ENCODE measurements at regions not wholly inside any gene's neighbourhood (a gene's known extent, or its start where the extent isn't known, plus 50 kb on each side); places are given as distances from the start of the nearest gene placed in this dataset.
"Not testable (repeated sequence)": the region's sequence is repeated elsewhere in the genome, so short reads cannot be mapped to it uniquely, and the experiment has no call there.

DNA sequence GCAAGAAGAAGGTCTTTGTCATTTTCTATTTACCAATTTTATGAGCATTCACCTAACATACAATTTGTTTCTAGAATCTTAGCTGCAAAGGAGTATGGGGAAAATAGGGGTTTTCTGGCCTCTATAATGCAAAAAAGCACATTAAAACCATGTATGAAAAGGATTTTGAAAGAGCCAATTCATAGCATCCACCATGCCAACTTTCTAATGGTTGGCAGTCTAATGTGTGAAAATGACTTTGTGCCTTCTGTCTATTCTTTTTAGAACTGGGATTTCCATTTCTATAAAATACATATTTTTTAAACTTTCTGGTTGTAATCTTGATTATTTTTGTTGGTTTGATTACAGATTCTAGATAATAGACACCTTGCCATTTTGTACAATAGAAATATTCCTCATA lies 333.7 kb upstream of the CNTN6 start:
- Histone ChIP-seq H3K4me3 (ENCODE audit: low read length, poor library complexity, severe bottlenecking) (no peak overlapping the region), H3K9me3 (ENCODE audit: insufficient read depth, low read depth, low read length) (peaks cover 14% of the 10 kb centered on the region; the same call in 1 of the 2 replicates), H3K79me2 (ENCODE audit: insufficient read depth, low read length) (no peaks in the 10 kb centered on the region), H3K36me3 (ENCODE audit: insufficient read depth, low read length) (no peaks in the 10 kb centered on the region), H3K4me2 (ENCODE audit: low read depth, low read length, poor library complexity, severe bottlenecking) (no peak overlapping the region), H3F3A (ENCODE audit: low read depth) (no peaks in the 10 kb centered on the region), H3K4me1 (ENCODE audit: insufficient read depth, low read length, poor library complexity, severe bottlenecking) (no peaks in the 10 kb centered on the region), H3K9ac (ENCODE audit: low read depth, low read length, poor library complexity, severe bottlenecking) (no peak overlapping the region), H2AFZ (ENCODE audit: low read length) (no peak overlapping the region), H3K27me3 (ENCODE audit: insufficient read depth, low read length, poor library complexity, severe bottlenecking) (no peaks in the 10 kb centered on the region), H4K20me1 (ENCODE audit: insufficient read depth, low read length, poor library complexity, severe bottlenecking) (no peaks in the 10 kb centered on the region), H3K9me2 (replicated peaks; ENCODE audit: low read depth, low read length) (no peaks in the 10 kb centered on the region)
- TF ChIP-seq, protein P1, sequence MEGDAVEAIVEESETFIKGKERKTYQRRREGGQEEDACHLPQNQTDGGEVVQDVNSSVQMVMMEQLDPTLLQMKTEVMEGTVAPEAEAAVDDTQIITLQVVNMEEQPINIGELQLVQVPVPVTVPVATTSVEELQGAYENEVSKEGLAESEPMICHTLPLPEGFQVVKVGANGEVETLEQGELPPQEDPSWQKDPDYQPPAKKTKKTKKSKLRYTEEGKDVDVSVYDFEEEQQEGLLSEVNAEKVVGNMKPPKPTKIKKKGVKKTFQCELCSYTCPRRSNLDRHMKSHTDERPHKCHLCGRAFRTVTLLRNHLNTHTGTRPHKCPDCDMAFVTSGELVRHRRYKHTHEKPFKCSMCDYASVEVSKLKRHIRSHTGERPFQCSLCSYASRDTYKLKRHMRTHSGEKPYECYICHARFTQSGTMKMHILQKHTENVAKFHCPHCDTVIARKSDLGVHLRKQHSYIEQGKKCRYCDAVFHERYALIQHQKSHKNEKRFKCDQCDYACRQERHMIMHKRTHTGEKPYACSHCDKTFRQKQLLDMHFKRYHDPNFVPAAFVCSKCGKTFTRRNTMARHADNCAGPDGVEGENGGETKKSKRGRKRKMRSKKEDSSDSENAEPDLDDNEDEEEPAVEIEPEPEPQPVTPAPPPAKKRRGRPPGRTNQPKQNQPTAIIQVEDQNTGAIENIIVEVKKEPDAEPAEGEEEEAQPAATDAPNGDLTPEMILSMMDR (conservative IDR thresholded peaks at IDR 0.05; ENCODE audit: low read length): no peak
- no peak for TF ChIP-seq EZH2phosphoT487 (IDR thresholded peaks at IDR 0.05; ENCODE audit: borderline replicate concordance)

DNA sequence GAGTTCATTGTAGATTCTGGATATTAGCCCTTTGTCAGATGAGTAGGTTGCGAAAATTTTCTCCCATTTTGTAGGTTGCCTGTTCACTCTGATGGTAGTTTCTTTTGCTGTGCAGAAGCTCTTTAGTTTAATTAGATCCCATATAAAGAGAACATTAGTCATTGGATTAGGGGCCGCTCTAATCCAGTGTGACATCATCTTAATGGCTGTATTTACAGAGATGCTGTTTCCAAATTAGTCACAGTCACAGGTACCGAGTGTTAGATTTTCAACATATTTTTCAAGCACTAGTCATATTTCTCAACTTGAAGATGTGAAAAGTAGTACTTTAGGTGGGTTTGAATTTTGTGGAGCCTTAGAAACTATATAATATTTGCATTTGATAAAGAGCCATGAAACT lies 319.4 kb upstream of the CNTN6 start:
- H4K20me1 ChIP-seq (ENCODE audit: insufficient read depth, low read length, poor library complexity, severe bottlenecking); H3K27me3 ChIP-seq (ENCODE audit: insufficient read depth, low read length, poor library complexity, severe bottlenecking); H3K4me2 ChIP-seq (ENCODE audit: low read depth, low read length, poor library complexity, severe bottlenecking); H3K79me2 ChIP-seq (ENCODE audit: insufficient read depth, low read length); H3F3A ChIP-seq (ENCODE audit: low read depth); H3K9ac ChIP-seq (ENCODE audit: low read depth, low read length, poor library complexity, severe bottlenecking); H3K36me3 ChIP-seq (ENCODE audit: insufficient read depth, low read length); H3K9me3 ChIP-seq (ENCODE audit: insufficient read depth, low read depth, low read length); H3K4me3 ChIP-seq (ENCODE audit: low read length, poor library complexity, severe bottlenecking); H2AFZ ChIP-seq (ENCODE audit: low read length); H3K4me1 ChIP-seq (ENCODE audit: insufficient read depth, low read length, poor library complexity, severe bottlenecking); H3K9me2 ChIP-seq (replicated peaks; ENCODE audit: low read depth, low read length): not testable (repeated sequence)

DNA sequence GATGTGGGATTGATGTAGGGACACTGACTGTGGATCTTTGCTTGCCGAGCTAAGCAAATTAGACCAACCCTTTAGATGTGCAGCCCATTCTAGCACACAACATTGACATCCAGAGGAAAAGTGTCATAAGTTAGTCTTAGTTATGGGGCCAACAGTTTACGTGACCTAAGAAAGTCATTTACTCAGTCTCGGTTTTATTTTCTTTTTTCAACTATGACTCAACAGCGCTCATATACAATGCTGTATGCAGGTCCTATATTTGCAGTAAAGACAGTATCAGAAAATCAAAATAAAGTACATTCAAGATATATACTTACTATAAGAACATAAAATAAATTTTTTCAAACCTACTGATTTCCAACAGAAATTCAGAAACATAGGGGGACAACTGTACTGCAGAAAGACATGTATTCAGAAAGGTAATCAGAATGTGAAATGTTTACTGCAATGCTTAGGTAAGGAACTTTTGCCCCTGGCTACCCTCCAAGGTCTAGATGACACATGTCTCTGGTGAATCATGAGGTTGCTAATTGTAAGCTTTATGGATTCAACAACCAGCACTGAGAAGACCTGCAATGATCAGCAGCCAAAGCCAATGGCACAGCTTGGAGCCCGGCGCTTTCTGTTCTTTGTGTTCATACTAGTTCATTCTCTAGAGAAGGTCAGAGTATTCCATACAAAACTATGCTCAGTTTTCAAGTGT lies 317.5 kb upstream of the CNTN6 start:
- H3K79me2 ChIP-seq (ENCODE audit: insufficient read depth, low read length): no peaks in the 10 kb centered on the region
- H3K4me2 ChIP-seq (ENCODE audit: low read depth, low read length, poor library complexity, severe bottlenecking): no peak overlapping the region
- H3K9me3 ChIP-seq (ENCODE audit: insufficient read depth, low read depth, low read length): peaks cover 11% of the 10 kb centered on the region
- TF ChIP-seq, protein P1 (conservative IDR thresholded peaks at IDR 0.05; ENCODE audit: low read length): no peak
- no peak for TF ChIP-seq EZH2phosphoT487 (IDR thresholded peaks at IDR 0.05; ENCODE audit: borderline replicate concordance)
- H3K9me2 ChIP-seq (replicated peaks; ENCODE audit: low read depth, low read length): no peaks in the 10 kb centered on the region
- H3K4me3 ChIP-seq (ENCODE audit: low read length, poor library complexity, severe bottlenecking): no peak overlapping the region
- H3K4me1 ChIP-seq (ENCODE audit: insufficient read depth, low read length, poor library complexity, severe bottlenecking): no peaks in the 10 kb centered on the region
- no peak overlapping the region for H3K9ac ChIP-seq (ENCODE audit: low read depth, low read length, poor library complexity, severe bottlenecking)
- no peaks in the 10 kb centered on the region for H3F3A ChIP-seq (ENCODE audit: low read depth)
- no peak overlapping the region for H2AFZ ChIP-seq (ENCODE audit: low read length)
- no peaks in the 10 kb centered on the region for H4K20me1 ChIP-seq (ENCODE audit: insufficient read depth, low read length, poor library complexity, severe bottlenecking)
- H3K27me3 ChIP-seq (ENCODE audit: insufficient read depth, low read length, poor library complexity, severe bottlenecking): no peaks in the 10 kb centered on the region
- no peaks in the 10 kb centered on the region for H3K36me3 ChIP-seq (ENCODE audit: insufficient read depth, low read length)

DNA sequence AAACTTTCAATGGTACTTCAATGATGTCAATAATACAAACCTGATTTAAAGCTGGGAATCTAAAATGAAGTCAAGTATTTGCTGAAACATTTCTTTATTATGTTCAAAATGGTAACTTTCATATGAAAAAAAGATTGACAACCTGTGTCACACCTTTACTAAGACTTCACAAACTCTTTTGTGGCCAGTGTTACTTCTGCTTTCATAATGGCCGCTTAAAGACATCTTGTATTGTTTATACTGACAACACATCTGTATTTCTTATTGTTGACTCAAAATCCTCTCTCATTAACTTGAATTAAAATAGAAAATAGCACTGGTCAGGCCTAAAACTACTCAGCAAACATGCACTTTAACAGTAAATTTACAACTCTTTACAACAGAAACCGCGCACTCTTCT lies 312.3 kb upstream of the CNTN6 start:
- Histone ChIP-seq H3K27me3 (ENCODE audit: insufficient read depth, low read length, poor library complexity, severe bottlenecking) (no peaks in the 10 kb centered on the region), H3K4me1 (ENCODE audit: insufficient read depth, low read length, poor library complexity, severe bottlenecking) (no peaks in the 10 kb centered on the region), H3K4me2 (ENCODE audit: low read depth, low read length, poor library complexity, severe bottlenecking) (no peak overlapping the region), H3F3A (ENCODE audit: low read depth) (no peaks in the 10 kb centered on the region), H3K4me3 (ENCODE audit: low read length, poor library complexity, severe bottlenecking) (no peak overlapping the region), H2AFZ (ENCODE audit: low read length) (no peak overlapping the region), H4K20me1 (ENCODE audit: insufficient read depth, low read length, poor library complexity, severe bottlenecking) (no peaks in the 10 kb centered on the region), H3K9ac (ENCODE audit: low read depth, low read length, poor library complexity, severe bottlenecking) (no peak overlapping the region), H3K9me3 (ENCODE audit: insufficient read depth, low read depth, low read length) (peaks cover 11% of the 10 kb centered on the region), H3K36me3 (ENCODE audit: insufficient read depth, low read length) (no peaks in the 10 kb centered on the region), H3K9me2 (replicated peaks; ENCODE audit: low read depth, low read length) (no peaks in the 10 kb centered on the region), H3K79me2 (ENCODE audit: insufficient read depth, low read length) (no peaks in the 10 kb centered on the region)
- TF ChIP-seq, protein P1 (conservative IDR thresholded peaks at IDR 0.05; ENCODE audit: low read length): no peak
- TF ChIP-seq EZH2phosphoT487 (IDR thresholded peaks at IDR 0.05; ENCODE audit: borderline replicate concordance): no peak

Data from Loucy (cell line).